H1 (cell line): ENCODE measurements at regions not wholly inside any gene's neighbourhood (a gene's known extent, or its start where the extent isn't known, plus 50 kb on each side); places are given as distances from the start of the nearest gene placed in this dataset.

Source experiments
- PHF8 ChIP-seq: fragments of 200-600 bp; sonication (generic); conservative IDR thresholded peaks from 2 replicates; pipeline ENCODE4 v1.7.1; 2012; ENCODE audit warnings: low read depth, mild to moderate bottlenecking, inconsistent platforms, low read length, moderate library complexity
- RXRA ChIP-seq: IDR thresholded peaks from 2 replicates; pipeline ENCODE4 v1.6.1; 2011; ENCODE audit warnings: low read depth, mild to moderate bottlenecking, low read length, moderate library complexity; ENCODE audit not compliant: insufficient read depth

- TF ChIP-seq RXRA, result no peak
- no peak for TF ChIP-seq PHF8
- TF ChIP-seq, all 59 proteins: peak for 0
Observed at GRCh38 chr12:71010143-71010479, 89.6 kb upstream of the PTPRR start (continued).
